GM12878 (cell line): ENCODE measurements at regions not wholly inside any gene's neighbourhood (a gene's known extent, or its start where the extent isn't known, plus 50 kb on each side); places are given as distances from the start of the nearest gene placed in this dataset.

ENCODE experiments used
- CEBPB ChIP-seq, 2 experiments: fragments of 150-350 bp in 1 of 2; IDR thresholded peaks; 2 replicates each; pipeline ENCODE4 v1.6.1; 2012 to 2014; ENCODE audit warnings: low read depth in 2 of 2, low read length in 2 of 2, borderline replicate concordance in 1 of 2, inconsistent platforms in 1 of 2
- ZNF217 ChIP-seq: fragments of 450-650 bp; IDR thresholded peaks from 2 replicates; pipeline ENCODE4 v1.6.1; 2017; ENCODE audit warnings: antibody characterized with exemption, mild to moderate bottlenecking

- TF ChIP-seq CEBPB (IDR thresholded peaks at IDR 0.05; ENCODE audit: borderline replicate concordance in 1 of 2, low read depth in 2 of 2, low read length in 2 of 2) (no peak), ZNF217 (no peak)
These were observed 418.2 kb downstream of the TUSC1 start for GRCh38 chr9:25260046-25260445.
